H9 (cell line): ENCODE measurements at regions not wholly inside any gene's neighbourhood (a gene's known extent, or its start where the extent isn't known, plus 50 kb on each side); places are given as distances from the start of the nearest gene placed in this dataset.

ENCODE experiments used
- DNase-seq: peaks from one replicate; pipeline ENCODE4 v3.0.0-alpha.2; 2017
- H2AFZ ChIP-seq: one replicate; pipeline ENCODE4 v1.6.1; 2013; ENCODE audit warnings: mild to moderate bottlenecking, low read length, control low read depth, moderate library complexity
- H2AK5ac ChIP-seq: 2 replicates; pipeline ENCODE4 v1.6.1; 2013; ENCODE audit warnings: low read length, control low read depth, mixed read lengths; ENCODE audit not compliant: insufficient read length
- H2BK120ac ChIP-seq: one replicate; pipeline ENCODE4 v1.6.1; 2013; ENCODE audit warnings: low read depth, mild to moderate bottlenecking, low read length, control low read depth, inconsistent platforms; ENCODE audit not compliant: poor library complexity, severe bottlenecking
- H2BK12ac ChIP-seq: 2 replicates; pipeline ENCODE4 v1.6.1; 2013; ENCODE audit warnings: low read length, control low read depth, mixed read lengths, low read depth; ENCODE audit not compliant: insufficient read length
- H2BK15ac ChIP-seq: 2 replicates; pipeline ENCODE4 v1.6.1; 2013; ENCODE audit warnings: low read depth, low read length, control low read depth
- H2BK20ac ChIP-seq: one replicate; pipeline ENCODE4 v1.6.1; 2013; ENCODE audit warnings: low read depth, mild to moderate bottlenecking, low read length, control low read depth, inconsistent platforms; ENCODE audit not compliant: poor library complexity, severe bottlenecking
- H2BK5ac ChIP-seq: 2 replicates; pipeline ENCODE4 v1.6.1; 2013; ENCODE audit warnings: low read length, control low read depth, mixed read lengths; ENCODE audit not compliant: insufficient read length
- H3K14ac ChIP-seq: 2 replicates; pipeline ENCODE4 v1.6.1; 2013; ENCODE audit warnings: low read length, control low read depth; ENCODE audit not compliant: insufficient read depth
- H3K18ac ChIP-seq: 2 replicates; pipeline ENCODE4 v1.6.1; 2013; ENCODE audit warnings: low read depth, mild to moderate bottlenecking, mixed read lengths, low read length, control low read depth; ENCODE audit not compliant: insufficient read length
- H3K23ac ChIP-seq: 2 replicates; pipeline ENCODE4 v1.6.1; 2013; ENCODE audit warnings: low read length, control low read depth, mixed read lengths, low read depth; ENCODE audit not compliant: insufficient read length
- H3K23me2 ChIP-seq: 2 replicates; pipeline ENCODE4 v1.6.1; 2013; ENCODE audit warnings: low read depth, mild to moderate bottlenecking, mixed read lengths, low read length, control low read depth; ENCODE audit not compliant: insufficient read length, poor library complexity, severe bottlenecking
- H3K27ac ChIP-seq: 2 replicates; pipeline ENCODE4 v1.5.1; 2013; ENCODE audit warnings: low read length, control low read depth, mixed read lengths, low read depth; ENCODE audit not compliant: insufficient read length
- H3K27me3 ChIP-seq: 2 replicates; pipeline ENCODE4 v1.6.1; 2013; ENCODE audit warnings: low read length, control low read depth, inconsistent platforms; ENCODE audit not compliant: insufficient read depth
- H3K4ac ChIP-seq: 2 replicates; pipeline ENCODE4 v1.6.1; 2013; ENCODE audit warnings: low read depth, mild to moderate bottlenecking, control low read depth, inconsistent platforms, low read length, moderate library complexity
- H3K4me1 ChIP-seq: 2 replicates; pipeline ENCODE4 v1.6.1; 2013; ENCODE audit warnings: low read length, control low read depth, inconsistent platforms; ENCODE audit not compliant: insufficient read depth
- H3K4me2 ChIP-seq: 2 replicates; pipeline ENCODE4 v1.6.1; 2013; ENCODE audit warnings: low read length, control low read depth, mixed read lengths; ENCODE audit not compliant: insufficient read length, insufficient read depth
- H3K56ac ChIP-seq: 2 replicates; pipeline ENCODE4 v1.6.1; 2013; ENCODE audit warnings: low read depth, mild to moderate bottlenecking, mixed read lengths, low read length, control low read depth; ENCODE audit not compliant: insufficient read length
- H3K79me1 ChIP-seq: 2 replicates; pipeline ENCODE4 v1.6.1; 2013; ENCODE audit warnings: low read depth, mild to moderate bottlenecking, moderate library complexity, low read length, control low read depth, inconsistent platforms; ENCODE audit not compliant: insufficient read depth, poor library complexity, severe bottlenecking
- H3K79me2 ChIP-seq: 2 replicates; pipeline ENCODE4 v1.6.1; 2013; ENCODE audit warnings: low read length, control low read depth, inconsistent platforms; ENCODE audit not compliant: insufficient read depth
- H3K9ac ChIP-seq: 2 replicates; pipeline ENCODE4 v1.6.1; 2013; ENCODE audit warnings: low read length, control low read depth, mixed read lengths; ENCODE audit not compliant: insufficient read length; ENCODE audit errors: extremely low read depth
- H3K9me3 ChIP-seq: one replicate; pipeline ENCODE4 v1.6.1; 2013; ENCODE audit warnings: low read depth, low read length, inconsistent platforms; ENCODE audit not compliant: control insufficient read depth
- H3T11ph ChIP-seq: one replicate; pipeline ENCODE4 v1.6.1; 2013; ENCODE audit warnings: mild to moderate bottlenecking, low read length, control low read depth, inconsistent platforms
- H4K20me1 ChIP-seq: one replicate; pipeline ENCODE4 v1.6.1; 2013; ENCODE audit not compliant: control insufficient read depth, insufficient read length, insufficient read depth
- H4K5ac ChIP-seq: 2 replicates; pipeline ENCODE4 v1.6.1; 2013; ENCODE audit warnings: low read depth, mild to moderate bottlenecking, mixed read lengths, low read length, control low read depth; ENCODE audit not compliant: insufficient read length
- H4K8ac ChIP-seq: replicated peaks from 2 replicates; pipeline ENCODE4 v1.6.1; 2013; ENCODE audit warnings: low read length, control low read depth, mixed read lengths, low read depth; ENCODE audit not compliant: insufficient read length
- H4K91ac ChIP-seq: 2 replicates; pipeline ENCODE4 v1.6.1; 2013; ENCODE audit warnings: low read depth, mild to moderate bottlenecking, moderate library complexity, mixed read lengths, low read length, control low read depth; ENCODE audit not compliant: insufficient read length
- H3K27ac Mint-ChIP-seq, 3 experiments: 2 replicates in 2 of 3; 3 replicates in 1 of 3; pipeline ENCODE4 v1.8.0; 2020 to 2021; ENCODE audit warnings: mixed read lengths in 3 of 3, mild to moderate bottlenecking in 1 of 3, moderate library complexity in 1 of 3
- H3K27me3 Mint-ChIP-seq: 2 replicates; pipeline ENCODE4 v1.8.0; 2021; ENCODE audit warnings: low read depth, mild to moderate bottlenecking, moderate library complexity, mixed read lengths
- H3K36me3 Mint-ChIP-seq, 3 experiments: 2 replicates in 2 of 3; 3 replicates in 1 of 3; pipeline ENCODE4 v1.8.0; 2020 to 2021; ENCODE audit warnings: low read depth in 3 of 3, mixed read lengths in 3 of 3; ENCODE audit not compliant: insufficient read depth in 1 of 3
- H3K4me1 Mint-ChIP-seq, 2 experiments: 2 replicates each; pipeline ENCODE4 v1.8.0; 2020; ENCODE audit warnings: mixed read lengths in 2 of 2
- H3K4me3 Mint-ChIP-seq, 2 experiments: 2 replicates in 1 of 2; 3 replicates in 1 of 2; pipeline ENCODE4 v1.8.0; 2020 to 2021; ENCODE audit warnings: mild to moderate bottlenecking in 2 of 2, mixed read lengths in 2 of 2, moderate library complexity in 1 of 2
- H3K9me3 Mint-ChIP-seq, 2 experiments: 2 replicates in 1 of 2; 3 replicates in 1 of 2; pipeline ENCODE4 v1.8.0; 2020; ENCODE audit warnings: mild to moderate bottlenecking in 2 of 2, mixed read lengths in 2 of 2, moderate library complexity in 1 of 2
- CTCF ChIP-seq: fragments of 200-600 bp; sonication (generic); conservative IDR thresholded peaks from 3 replicates; pipeline ENCODE4 v1.8.0; 2021; ENCODE audit warnings: antibody characterized with exemption, mild to moderate bottlenecking
- WGBS: extraction: QIAGEN DNeasy Blood & Tissue Kit; methylation state at CpG from one replicate; pipeline ENCODE4 v1.1.7; 2013; ENCODE audit warnings: missing lambda C conversion rate, low lambda C conversion rate, mixed read lengths; ENCODE audit not compliant: insufficient read length; ENCODE audit errors: extremely low coverage; 5-methylcytosine and 5-hydroxymethylcytosine counted together

DNA sequence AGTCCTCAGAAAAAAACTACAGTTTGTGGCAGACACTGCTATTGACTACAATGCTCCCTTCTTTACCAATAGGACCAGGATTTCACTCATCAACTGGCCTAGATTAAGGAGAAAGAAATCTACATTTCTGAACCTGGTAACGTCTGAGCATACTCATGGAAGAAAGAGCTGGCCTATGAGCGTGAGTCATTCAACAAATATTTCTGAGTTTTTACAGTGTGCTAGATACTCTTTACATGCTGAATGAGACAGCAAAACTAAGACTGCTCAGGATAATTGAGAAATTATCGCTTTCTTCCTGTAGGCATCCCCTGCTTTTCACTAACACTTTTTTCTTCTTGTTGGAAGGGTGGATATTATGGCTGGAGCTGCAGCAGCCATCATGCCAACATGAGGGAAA, 609.7 kb downstream of the TNS3 start:
- H3K4me1 Mint-ChIP-seq = peaks cover 0 to 2% of the 10 kb centered on the region in 2 experiments; a peak in 1 of 4 replicates
- no peak overlapping the region for H3K9ac ChIP-seq
- H2BK15ac ChIP-seq = no peak overlapping the region

More for the DNA sequence above, 609.7 kb downstream of the TNS3 start:
- H3K4ac ChIP-seq = no peak overlapping the region
- Mint-ChIP-seq H3K4me3 (no peak overlapping the region), H3K36me3 (no peaks in the 10 kb centered on the region), H3K27ac (no peak overlapping the region), H3K9me3 (peaks cover 0 to 3% of the 10 kb centered on the region in 2 experiments; a peak in 1 of 5 replicates), H3K27me3 (no peaks in the 10 kb centered on the region)
- H3T11ph ChIP-seq = no peak overlapping the region
- no peak overlapping the region for H2AFZ ChIP-seq
- WGBS = no CpG with 5 or more reads among the region's 3 CpGs
- no peak overlapping the region for H3K27ac ChIP-seq
- no peak for DNase-seq
- no peaks in the 10 kb centered on the region for H3K79me2 ChIP-seq
- H3K23me2 ChIP-seq = no peaks in the 10 kb centered on the region
- TF ChIP-seq CTCF = no peak
- no peak overlapping the region for H2AK5ac ChIP-seq
- H4K8ac ChIP-seq = no peak overlapping the region
- H4K5ac ChIP-seq = no peak overlapping the region
- no peak overlapping the region for H2BK5ac ChIP-seq
- no peaks in the 10 kb centered on the region for H3K9me3 ChIP-seq
- no peak overlapping the region for H3K4me2 ChIP-seq
- no peaks in the 10 kb centered on the region for H4K20me1 ChIP-seq
- H3K14ac ChIP-seq = no peak overlapping the region
- no peak overlapping the region for H3K23ac ChIP-seq
- no peaks in the 10 kb centered on the region for H3K4me1 ChIP-seq
- no peak overlapping the region for H2BK12ac ChIP-seq
- no peaks in the 10 kb centered on the region for H3K79me1 ChIP-seq
- no peak overlapping the region for H2BK120ac ChIP-seq
- no peak overlapping the region for H2BK20ac ChIP-seq
- H3K18ac ChIP-seq = no peak overlapping the region
- no peaks in the 10 kb centered on the region for H3K27me3 ChIP-seq
- no peak overlapping the region for H4K91ac ChIP-seq
- no peak overlapping the region for H3K56ac ChIP-seq
